ENCODE measurements at regions not wholly inside any gene's neighbourhood (a gene's known extent, or its start where the extent isn't known, plus 50 kb on each side); places are given as distances from the start of the nearest gene placed in this dataset.

- no peak for TF ChIP-seq CTCF (IDR thresholded peaks at IDR 0.05; ENCODE audit: extremely low read depth in 1 of 2, insufficient read depth in 1 of 2, low read depth in 1 of 2, low read length in 2 of 2)
- no peak for TF ChIP-seq POLR2A (IDR thresholded peaks at IDR 0.05; ENCODE audit: low read depth, low read length)
- TF ChIP-seq POLR2AphosphoS5 (IDR thresholded peaks at IDR 0.05; ENCODE audit: insufficient read depth, low read depth, low read length): no peak
- TF ChIP-seq, protein P1, sequence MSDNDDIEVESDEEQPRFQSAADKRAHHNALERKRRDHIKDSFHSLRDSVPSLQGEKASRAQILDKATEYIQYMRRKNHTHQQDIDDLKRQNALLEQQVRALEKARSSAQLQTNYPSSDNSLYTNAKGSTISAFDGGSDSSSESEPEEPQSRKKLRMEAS (IDR thresholded peaks at IDR 0.05; ENCODE audit: insufficient read depth, insufficient read length): no peak
- no peak for TF ChIP-seq FOS (IDR thresholded peaks at IDR 0.05; ENCODE audit: borderline replicate concordance, insufficient read depth, low read length)
- no peak for TF ChIP-seq GATA2 (IDR thresholded peaks at IDR 0.05; ENCODE audit: insufficient read depth, insufficient read length, low read depth, low read length)
- TF ChIP-seq JUN (IDR thresholded peaks at IDR 0.05; ENCODE audit: borderline replicate concordance, insufficient read depth, insufficient read length, low read depth): no peak
- TF ChIP-seq EZH2 (IDR thresholded peaks at IDR 0.05; ENCODE audit: borderline replicate concordance, low read depth, low read length, severe bottlenecking): no peak
- TF ChIP-seq MYC (IDR thresholded peaks at IDR 0.05; ENCODE audit: low read depth, low read length): no peak
Observed at GRCh38 chr13:62879071-62879470, 1463.4 kb upstream of the PCDH20 start.

Measured in endothelial cell of umbilical vein (primary cell).